GM12878 (cell line): ENCODE measurements at regions not wholly inside any gene's neighbourhood (a gene's known extent, or its start where the extent isn't known, plus 50 kb on each side); places are given as distances from the start of the nearest gene placed in this dataset.
"Not testable (repeated sequence)": the region's sequence is repeated elsewhere in the genome, so short reads cannot be mapped to it uniquely, and the experiment has no call there.

Experiments
- ATAC-seq: fragments of 200-7000 bp; cut with Tn5 transposase; 3 replicates; pipeline ENCODE4 v1.9.1; 2020; ENCODE audit warnings: mild to moderate bottlenecking, moderate library complexity
- BruUV-seq: library from RNA; stranded (reverse); fragments of 400-500 nt; replicated peaks from 2 replicates; lab custom pipeline; 2021; lab: Mats Ljungman, UMichigan
- CTCF ChIA-PET: fragments of 300-600 bp; sonication (Branson Sonifier 250); formaldehyde crosslinking; extraction: SDS; loops from one replicate; lab custom pipeline; 2021; ENCODE audit warnings: inconsistent platforms; lab: Yijun Ruan, JAX
- POLR2A ChIA-PET: fragments of 350-600 bp; formaldehyde crosslinking; extraction: SDS; loops from one replicate; lab custom pipeline; 2021; ENCODE audit warnings: inconsistent platforms; lab: Charles Lee
- RAD21 ChIA-PET: fragments of 300-600 bp; sonication (Branson Sonifier 250); formaldehyde crosslinking; loops from one replicate; lab custom pipeline; 2023; ENCODE audit warnings: antibody characterized with exemption; ENCODE audit not compliant: unreplicated experiment; lab: Charles Lee
- SMC1A ChIA-PET: fragments of 300-600 bp; sonication (Branson Sonifier 250); formaldehyde crosslinking; loops from one replicate; lab custom pipeline; 2023; ENCODE audit not compliant: unreplicated experiment, uncharacterized antibody; lab: Charles Lee
- DNase-seq: peaks from one replicate; pipeline ENCODE4 v3.0.0-alpha.2; 2011; ENCODE audit warnings: low read depth, low spot score
- FAIRE-seq: peaks from 3 replicates; lab custom pipeline; 2011; peaks lifted over from hg19 to GRCh38; lab: Jason Lieb, UNC
- H2AFZ ChIP-seq: 2 replicates; pipeline ENCODE4 v1.6.0; 2011; ENCODE audit warnings: low read depth, low read length, control low read depth; ENCODE audit not compliant: control insufficient read depth
- H3K27ac ChIP-seq: 2 replicates; pipeline ENCODE4 v1.5.1; 2011; ENCODE audit warnings: control low read depth; ENCODE audit not compliant: control insufficient read depth, insufficient read depth
- H3K27me3 ChIP-seq, 2 experiments: replicated peaks in 1 of 2; 2 replicates each; pipeline versions ENCODE4 v1.6.0 to v1.6.1; 2011; ENCODE audit warnings: low read length in 1 of 2; ENCODE audit not compliant: control insufficient read depth in 2 of 2, insufficient read depth in 2 of 2
- H3K36me3 ChIP-seq, 2 experiments: 2 replicates each; pipeline ENCODE4 v1.5.1; 2011; ENCODE audit warnings: low read length in 1 of 2; ENCODE audit not compliant: control insufficient read depth in 2 of 2, insufficient read depth in 2 of 2
- H3K4me1 ChIP-seq: 2 replicates; pipeline ENCODE4 v1.6.1; 2011; ENCODE audit warnings: mild to moderate bottlenecking, low read length, moderate library complexity, mixed read lengths; ENCODE audit not compliant: control insufficient read depth, insufficient read depth
- H3K4me2 ChIP-seq: 2 replicates; pipeline ENCODE4 v1.6.0; 2011; ENCODE audit warnings: control low read depth; ENCODE audit not compliant: control insufficient read depth, insufficient read depth
- H3K4me3 ChIP-seq: fragments of 200-600 bp; sonication (generic); 2 replicates; pipeline ENCODE4 v1.5.1; 2016
- H3K79me2 ChIP-seq: 2 replicates; pipeline ENCODE4 v1.6.0; 2011; ENCODE audit warnings: low read length; ENCODE audit not compliant: control insufficient read depth, insufficient read depth
- H3K9ac ChIP-seq: 2 replicates; pipeline ENCODE4 v1.8.0; 2011; ENCODE audit warnings: low read length, control low read depth, mixed read lengths; ENCODE audit not compliant: control insufficient read depth, insufficient read depth
- H3K9me3 ChIP-seq: replicated peaks from 3 replicates; pipeline ENCODE4 v1.5.1; 2011; ENCODE audit warnings: mild to moderate bottlenecking, low read length; ENCODE audit not compliant: control insufficient read depth, insufficient read depth
- H4K20me1 ChIP-seq: 2 replicates; pipeline ENCODE4 v1.6.0; 2011; ENCODE audit not compliant: control insufficient read depth, insufficient read depth
- BACH1 ChIP-seq: fragments of 450-650 bp; IDR thresholded peaks from 2 replicates; pipeline ENCODE4 v1.6.1; 2017; ENCODE audit warnings: mild to moderate bottlenecking, borderline replicate concordance
- BCL11A ChIP-seq: IDR thresholded peaks from 2 replicates; pipeline ENCODE4 v1.6.1; 2011; ENCODE audit warnings: low read depth, low read length
- EZH2 ChIP-seq: IDR thresholded peaks from 2 replicates; pipeline ENCODE4 v1.6.1; 2012; ENCODE audit warnings: low read depth, mild to moderate bottlenecking, control low read depth, inconsistent platforms, low read length, borderline replicate concordance; ENCODE audit not compliant: control insufficient read depth
- FOXK2 ChIP-seq: fragments of 450-650 bp; IDR thresholded peaks from 2 replicates; pipeline ENCODE4 v1.6.1; 2017; ENCODE audit warnings: mild to moderate bottlenecking, moderate library complexity
- HDAC2 ChIP-seq: fragments of 200-600 bp; sonication (generic); IDR thresholded peaks from 2 replicates; pipeline ENCODE4 v1.6.1; 2017
- JUNB ChIP-seq: IDR thresholded peaks from 2 replicates; pipeline ENCODE4 v1.6.1; 2016; ENCODE audit warnings: antibody characterized with exemption, mild to moderate bottlenecking
- NFYA ChIP-seq: IDR thresholded peaks from 2 replicates; pipeline ENCODE4 v1.6.1; 2011; ENCODE audit warnings: low read depth, mild to moderate bottlenecking, low read length, improper control_type of control experiment, borderline replicate concordance
- RCOR1 ChIP-seq: conservative IDR thresholded peaks from 2 replicates; pipeline ENCODE4 v1.6.1; 2012; ENCODE audit warnings: low read depth, low read length, improper control_type of control experiment
- SUZ12 ChIP-seq: fragments of 200-600 bp; sonication (generic); IDR thresholded peaks from one replicate; pipeline ENCODE4 v1.6.1; 2018; ENCODE audit warnings: antibody characterized with exemption, mild to moderate bottlenecking; ENCODE audit not compliant: unreplicated experiment
- TCF3 ChIP-seq: IDR thresholded peaks from 2 replicates; pipeline ENCODE4 v1.6.1; 2012; ENCODE audit warnings: low read depth, mild to moderate bottlenecking, low read length, borderline replicate concordance; ENCODE audit not compliant: insufficient read depth
- ZZZ3 ChIP-seq: IDR thresholded peaks from 2 replicates; pipeline ENCODE4 v1.6.1; 2011; ENCODE audit warnings: low read depth; ENCODE audit not compliant: control insufficient read depth, insufficient read length
- WGBS: methylation state at CpG from one replicate; pipeline ENCODE4 v1.1.6; 2016; ENCODE audit warnings: low lambda C conversion rate; ENCODE audit not compliant: insufficient replicate concordance, insufficient coverage; ENCODE audit errors: missing lambda C conversion rate; 5-methylcytosine and 5-hydroxymethylcytosine counted together
- in situ Hi-C: fragments of 300-500 bp; cut with MboI; formaldehyde crosslinking; loops from 9 replicates; pipeline ENCODE4 v1.14.3; 2018; ENCODE audit warnings: mixed read lengths
- intact Hi-C: fragments of 100-400 bp; cut with micrococcal nuclease; formaldehyde crosslinking; loops from one replicate; pipeline ENCODE4 v1.14.2; 2022; ENCODE audit not compliant: unreplicated experiment

DNA sequence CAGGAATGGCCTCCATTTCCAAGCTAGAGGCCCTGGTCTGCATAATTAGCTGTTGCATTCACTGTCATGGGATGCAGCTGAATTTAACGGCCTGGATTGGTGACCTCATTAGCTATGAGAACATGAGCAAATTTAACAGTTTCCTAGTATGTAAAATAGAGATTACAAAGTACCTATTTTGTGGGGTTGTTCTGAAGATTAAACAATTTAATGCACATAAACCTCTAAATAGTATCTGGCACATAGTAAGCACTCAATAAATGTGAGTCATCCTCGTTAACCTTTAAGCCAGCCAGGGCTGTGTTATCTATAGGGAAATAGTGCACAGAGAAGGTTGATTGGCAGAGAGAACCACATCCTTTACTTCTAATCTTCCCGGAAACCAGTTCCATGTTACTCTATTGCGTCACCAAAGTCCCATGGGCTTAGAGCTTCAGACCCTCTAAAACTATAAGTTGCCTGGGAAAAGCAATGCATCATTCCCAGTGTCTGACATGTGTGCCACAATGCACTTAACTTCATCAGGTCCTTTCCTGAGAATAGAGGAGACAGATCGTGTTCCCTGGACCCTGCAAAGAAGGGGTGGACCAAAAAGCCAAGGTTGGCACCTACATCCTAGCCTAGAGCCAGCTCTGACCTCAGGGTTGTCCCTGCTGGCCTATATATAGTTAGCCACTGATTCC lies 196.5 kb downstream of the LNPK start:
- FAIRE-seq, result no peak
- Histone ChIP-seq H2AFZ (no peak overlapping the region), H3K27me3 (no peaks in the 10 kb centered on the region), H4K20me1 (no peaks in the 10 kb centered on the region), H3K79me2 (no peaks in the 10 kb centered on the region), H3K4me3 (no peak overlapping the region), H3K9me3 (no peaks in the 10 kb centered on the region), H3K36me3 (no peaks in the 10 kb centered on the region), H3K9ac (no peak overlapping the region), H3K4me2 (no peak overlapping the region), H3K27ac (no peak overlapping the region), H3K4me1 (no peaks in the 10 kb centered on the region)
- SMC1A ChIA-PET, result no interaction called here
- DNase-seq, result no peak
- in situ Hi-C loops (no loop called here), intact Hi-C loops (no loop called here)
- POLR2A ChIA-PET, result no interaction called here
- 3% methylated on average over 5 of the region's 5 CpGs for WGBS
- RAD21 ChIA-PET, result no interaction called here
- no peak for TF ChIP-seq JUNB
- TF ChIP-seq BCL11A, result no peak
- no peak for TF ChIP-seq ZZZ3
- TF ChIP-seq FOXK2, result no peak
- no peak for TF ChIP-seq EZH2
- TF ChIP-seq RCOR1, result no peak
- TF ChIP-seq SUZ12, result no peak
- TF ChIP-seq NFYA, result no peak
- BruUV-seq, result no TSS peak
- no peak for ATAC-seq
- CTCF ChIA-PET, result no interaction called here

DNA sequence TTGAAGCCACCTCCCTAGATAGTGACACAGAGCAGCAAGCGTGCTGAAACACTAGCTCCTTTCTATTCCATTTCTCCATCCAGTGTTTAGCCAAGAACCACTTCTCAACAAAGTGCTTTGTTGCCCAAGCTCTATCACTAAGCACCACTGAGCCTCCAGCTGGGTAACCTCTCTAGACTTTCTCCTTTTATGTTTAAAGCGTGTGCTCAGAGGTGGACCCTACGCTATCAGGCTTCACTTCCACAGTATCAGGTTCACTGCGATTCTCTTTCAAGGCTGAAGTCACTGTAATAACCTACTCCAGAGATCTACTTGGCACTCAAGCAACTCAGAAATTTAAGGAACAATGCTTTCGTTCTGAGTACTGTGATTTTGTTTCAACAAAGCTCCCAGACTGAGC lies 197.9 kb downstream of the LNPK start:
- RAD21 ChIA-PET, result no interaction called here
- no peaks in the 10 kb centered on the region for H3K27me3 ChIP-seq
- SMC1A ChIA-PET, result no interaction called here
- H3K9ac ChIP-seq, result no peak overlapping the region
- H3K79me2 ChIP-seq, result no peaks in the 10 kb centered on the region
- no peak overlapping the region for H3K4me3 ChIP-seq
- H3K36me3 ChIP-seq, result no peaks in the 10 kb centered on the region
- H4K20me1 ChIP-seq, result no peaks in the 10 kb centered on the region
- DNase-seq (no peak), FAIRE-seq (no peak), ATAC-seq (no peak)
- TF ChIP-seq TCF3 (no peak), HDAC2 (no peak), BACH1 (no peak)
- BruUV-seq, result no TSS peak
- H3K27ac ChIP-seq, result no peak overlapping the region
- no peaks in the 10 kb centered on the region for H3K4me1 ChIP-seq
- H3K4me2 ChIP-seq, result no peak overlapping the region
- H3K9me3 ChIP-seq, result no peaks in the 10 kb centered on the region
- intact Hi-C loops (no loop called here), in situ Hi-C loops (no loop called here)
- POLR2A ChIA-PET, result no interaction called here
- CTCF ChIA-PET, result no interaction called here
- 20% methylated on average over 5 of the region's 5 CpGs for WGBS
- H2AFZ ChIP-seq, result no peak overlapping the region

DNA sequence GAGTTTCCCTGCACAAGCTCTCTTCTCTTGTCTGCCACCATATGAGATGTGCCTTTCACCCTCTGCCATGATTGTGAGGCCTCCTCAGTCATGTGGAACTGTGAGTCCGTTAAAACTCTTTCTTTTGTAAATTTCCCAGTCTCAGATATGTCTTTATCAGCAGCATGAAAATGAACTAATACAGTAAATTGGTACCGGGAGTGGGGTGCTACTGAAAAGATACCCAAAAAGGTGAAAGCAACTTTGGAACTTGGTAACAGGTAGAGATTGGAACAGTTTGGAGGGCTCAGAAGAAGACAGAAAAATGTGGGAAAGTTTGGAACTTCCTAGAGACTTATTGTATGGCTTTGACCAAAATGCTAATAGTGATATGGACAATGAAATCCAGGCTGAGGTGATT lies 205.6 kb downstream of the LNPK start:
- in situ Hi-C loops, H3K79me2 ChIP-seq, H3K36me3 ChIP-seq, intact Hi-C loops, CTCF ChIA-PET, H3K4me2 ChIP-seq, H3K27ac ChIP-seq, H3K9me3 ChIP-seq, DNase-seq, H2AFZ ChIP-seq, H3K4me3 ChIP-seq, FAIRE-seq, RAD21 ChIA-PET, SMC1A ChIA-PET, BruUV-seq, H3K9ac ChIP-seq, ATAC-seq, H3K27me3 ChIP-seq, H3K4me1 ChIP-seq, H4K20me1 ChIP-seq, POLR2A ChIA-PET: not testable (repeated sequence)
- 48% methylated on average over 2 of the region's 2 CpGs for WGBS
